CD4-positive, alpha-beta T cell treated with Interleukin-21 for 1 hour (primary cell): ENCODE measurements at regions not wholly inside any gene's neighbourhood (a gene's known extent, or its start where the extent isn't known, plus 50 kb on each side); places are given as distances from the start of the nearest gene placed in this dataset.

Experiments
- DNase-seq: peaks from one replicate; pipeline ENCODE4 v3.0.0-alpha.2; 2020

- no peak for DNase-seq
Observed at GRCh38 chr5:30932273-30933017, 261.0 kb upstream of the CDH6 start.

- DNase-seq, result no peak
Observed at GRCh38 chr5:30930736-30931135, 262.8 kb upstream of the CDH6 start.

- no peak for DNase-seq
Observed at GRCh38 chr5:30928956-30929355, 264.5 kb upstream of the CDH6 start.

GRCh38 chr5:30926218-30926617 is 267.3 kb upstream of the CDH6 start:
- no peak for DNase-seq

- no peak for DNase-seq
Observed at GRCh38 chr5:30921388-30921787, 272.1 kb upstream of the CDH6 start.

GRCh38 chr5:30918171-30918570 is 275.3 kb upstream of the CDH6 start:
- no peak for DNase-seq

GRCh38 chr5:30908356-30908755 is 285.1 kb upstream of the CDH6 start:
- no peak for DNase-seq

- DNase-seq, result no peak
Observed at GRCh38 chr5:30900367-30900766, 293.1 kb upstream of the CDH6 start.

GRCh38 chr5:30894811-30895210 is 298.7 kb upstream of the CDH6 start:
- no peak for DNase-seq

- DNase-seq, result no peak
Observed at GRCh38 chr5:30891660-30892059, 301.8 kb upstream of the CDH6 start.

GRCh38 chr5:30890377-30890776 is 303.1 kb upstream of the CDH6 start:
- DNase-seq, result no peak

- no peak for DNase-seq
Observed at GRCh38 chr5:30880514-30880913, 313.0 kb upstream of the CDH6 start.

GRCh38 chr5:30879887-30880286 is 313.6 kb upstream of the CDH6 start:
- no peak for DNase-seq

GRCh38 chr5:30878746-30879145 is 314.7 kb upstream of the CDH6 start:
- no peak for DNase-seq

GRCh38 chr5:30878296-30878695 is 315.2 kb upstream of the CDH6 start:
- no peak for DNase-seq

GRCh38 chr5:30874241-30875034 is 319.0 kb upstream of the CDH6 start:
- no peak for DNase-seq

- DNase-seq, result no peak
Observed at GRCh38 chr5:30871196-30871595, 322.3 kb upstream of the CDH6 start.

GRCh38 chr5:30867711-30868110 is 325.8 kb upstream of the CDH6 start:
- DNase-seq, result no peak

- DNase-seq, result no peak
Observed at GRCh38 chr5:30866142-30866541, 327.3 kb upstream of the CDH6 start.

- DNase-seq, result no peak
Observed at GRCh38 chr5:30856242-30856641, 337.2 kb upstream of the CDH6 start.

GRCh38 chr5:30853158-30853557 is 340.3 kb upstream of the CDH6 start:
- no peak for DNase-seq

- DNase-seq, result no peak
Observed at GRCh38 chr5:30850866-30851265, 342.6 kb upstream of the CDH6 start.

GRCh38 chr5:30849931-30850710 is 343.4 kb upstream of the CDH6 start:
- DNase-seq, result no peak

GRCh38 chr5:30846171-30846570 is 347.3 kb upstream of the CDH6 start:
- DNase-seq, result no peak
